Heart left ventricle (tissue), 16 donors: ENCODE measurements at regions not wholly inside any gene's neighbourhood (a gene's known extent, or its start where the extent isn't known, plus 50 kb on each side); places are given as distances from the start of the nearest gene placed in this dataset.

Experiments used
- ATAC-seq, 4 donors: fragments of 200-7000 bp; cut with Tn5 transposase; one replicate each; pipeline ENCODE4 v1.9.1; 2020 to 2022; ENCODE audit warnings: moderate library complexity in 4 of 4, mild to moderate bottlenecking in 3 of 4, moderate number of reproducible peaks in 1 of 4
- DNase-seq, 5 donors: peaks; one replicate each; pipeline ENCODE4 v3.0.0-alpha.2; 2020
- H3K27ac ChIP-seq, 12 donors: fragments of 200-600 bp; sonication (generic) in 4 of 12; one replicate each; pipeline versions ENCODE4 v1.5.0 to v1.8.0; 2016 to 2022; ENCODE audit warnings: mild to moderate bottlenecking in 2 of 12
- H3K27me3 ChIP-seq, 9 donors: fragments of 200-600 bp; sonication (generic) in 2 of 9; one replicate each; pipeline versions ENCODE4 v1.5.1 to v1.8.0; 2016 to 2022; ENCODE audit warnings: mild to moderate bottlenecking in 3 of 9
- H3K36me3 ChIP-seq, 9 donors: fragments of 200-600 bp; sonication (generic) in 2 of 9; one replicate each; pipeline versions ENCODE4 v1.5.0 to v1.8.0; 2018 to 2022; ENCODE audit warnings: mild to moderate bottlenecking in 2 of 9
- H3K4me1 ChIP-seq, 12 donors: fragments of 200-600 bp; sonication (generic) in 4 of 12; one replicate each; pipeline versions ENCODE4 v1.5.0 to v1.8.0; 2016 to 2022; ENCODE audit warnings: mild to moderate bottlenecking in 3 of 12
- H3K4me3 ChIP-seq, 12 donors: fragments of 200-600 bp; sonication (generic) in 4 of 12; one replicate each; pipeline versions ENCODE4 v1.5.0 to v1.8.0; 2017 to 2022; ENCODE audit warnings: mild to moderate bottlenecking in 9 of 12, moderate library complexity in 4 of 12
- H3K9me3 ChIP-seq, 12 donors: fragments of 200-600 bp; sonication (generic) in 4 of 12; one replicate each; pipeline versions ENCODE4 v1.5.0 to v1.8.0; 2016 to 2022; ENCODE audit warnings: mild to moderate bottlenecking in 1 of 12
- CTCF ChIP-seq, 12 donors: fragments of 200-600 bp; sonication (generic) in 4 of 12; IDR thresholded peaks; one replicate each; pipeline versions ENCODE4 v1.5.0 to v1.8.0; 2018 to 2022; ENCODE audit warnings: antibody characterized with exemption in 12 of 12, mild to moderate bottlenecking in 5 of 12
- POLR2A ChIP-seq, 2 donors: fragments of 450-650 bp; IDR thresholded peaks; one replicate each; pipeline ENCODE4 v1.6.1; 2017; ENCODE audit warnings: antibody characterized with exemption in 2 of 2, mild to moderate bottlenecking in 2 of 2, moderate library complexity in 2 of 2
- WGBS, 4 donors: extraction: QIAGEN DNeasy Blood & Tissue Kit in 2 of 4; methylation state at CpG; one replicate each; pipeline versions ENCODE4 v1.1.5 to v1.1.7; 2013 to 2018; 5-methylcytosine and 5-hydroxymethylcytosine counted together
- intact Hi-C, 10 donors: fragments of 100-400 bp; cut with DNase I; formaldehyde crosslinking; loops; one replicate each; pipeline versions ENCODE4 v1.11.1 to v1.14.2; 2022
- donor health status: ischemic (EF 13 %, LVEDD 7.1; RV severe dilation, severe dysfunction).
- donor health status: healthy with polysubstance abuse.
- donor health status: DM: no; HTN: yes; CAD: no.
- donor health status: DM: no; HTN: no; CAD: no.
- donor health status: ischemic (EF 25% LVEDD 6.9; RV normal size, moderate dysfunction).
- donor health status: ischemic (EF 25% LVEDD 5.7; RV mildly dilated, moderate dysfunction).
- donor health status: healthy.
- donor health status: DM: yes; HTN: yes; CAD: no.
- donor health status: ischemic (EF 35%, LVEDD 5.7; RV mildly dilated, moderate dysfunction).
- donor health status: nonischemic (EF 11% LVEDD 7.7; RV severe dilation, severe dysfunction).
- donor health status: DM: yes; HTN: yes; CAD: no.
- donor health status: PGD.
- donor health status: ischemic (EF 29% LVEDD 5.4; RV normal size, mild dysfunction).
- donor health status: nonischemic (EF 23%, LVEDD 6.1; RV moderate dilation, normal function).

GRCh38 chr3:113051787-113052186, 61.0 kb downstream of the GTPBP8 start:
- TF ChIP-seq CTCF (IDR thresholded peaks at IDR 0.05) (no peak), POLR2A (IDR thresholded peaks at IDR 0.05) (no peak)
- H3K27me3 ChIP-seq, result no peaks in the 10 kb centered on the region
- peaks cover 0 to 32% (median 5%) of the 10 kb centered on the region in 12 donors for H3K4me1 ChIP-seq
- no peak overlapping the region for H3K4me3 ChIP-seq
- 66 to 80% (median 67%) methylated on average over 3 of the region's 3 CpGs for WGBS, 4 donors
- H3K36me3 ChIP-seq, result no peaks in the 10 kb centered on the region
- H3K9me3 ChIP-seq, result no peaks in the 10 kb centered on the region
- ATAC-seq, result peak in 2 of 4 donors; percentile 39 to 55
- no peak for DNase-seq
- intact Hi-C loops, result loop anchor here in 9 of 10 donors (1.0 to 10.0 kb wide), 8 partner anchors 81 to 576 kb away; no protein-coding TSS in a partner anchor
- H3K27ac ChIP-seq, result peak overlapping the region in 2 of 12 donors; percentile 31 to 71

GRCh38 chr3:113053169-113053568, 62.4 kb downstream of the GTPBP8 start:
- Histone ChIP-seq H3K9me3 (no peaks in the 10 kb centered on the region), H3K27me3 (no peaks in the 10 kb centered on the region), H3K36me3 (no peaks in the 10 kb centered on the region), H3K4me1 (peaks cover 0 to 32% (median 5%) of the 10 kb centered on the region in 12 donors), H3K27ac (no peak overlapping the region), H3K4me3 (no peak overlapping the region)
- 66 to 75% (median 67%) methylated on average over 3 of the region's 3 CpGs for WGBS, 4 donors
- intact Hi-C loops, result loop anchor here in 6 of 10 donors (5.0 to 10.0 kb wide), 4 partner anchors 79 to 574 kb away; no protein-coding TSS in a partner anchor
- TF ChIP-seq POLR2A (IDR thresholded peaks at IDR 0.05), result no peak
- no peak for TF ChIP-seq CTCF (IDR thresholded peaks at IDR 0.05)
- no peak for DNase-seq
- no peak for ATAC-seq

GRCh38 chr3:113054552-113054951, 63.8 kb downstream of the GTPBP8 start:
- DNase-seq (no peak), ATAC-seq (no peak)
- intact Hi-C loops, result loop anchor here in 7 of 10 donors (2.0 to 10.0 kb wide), 5 partner anchors 78 to 573 kb away; no protein-coding TSS in a partner anchor
- Histone ChIP-seq H3K9me3 (no peaks in the 10 kb centered on the region), H3K27ac (no peak overlapping the region), H3K4me1 (peaks cover 0 to 32% (median 5%) of the 10 kb centered on the region in 12 donors), H3K36me3 (no peaks in the 10 kb centered on the region), H3K4me3 (no peak overlapping the region), H3K27me3 (no peaks in the 10 kb centered on the region)
- WGBS, 4 donors, result 0 to 46% (median 20%) methylated on average over 1 of the region's 1 CpG
- no peak for TF ChIP-seq CTCF (IDR thresholded peaks at IDR 0.05)
- no peak for TF ChIP-seq POLR2A (IDR thresholded peaks at IDR 0.05)

GRCh38 chr3:113055201-113055600, 64.4 kb downstream of the GTPBP8 start:
- no peaks in the 10 kb centered on the region for H3K27me3 ChIP-seq
- no peak overlapping the region for H3K27ac ChIP-seq
- intact Hi-C loops, result loop anchor here in 3 of 10 donors (2.0 to 10.0 kb wide), 2 partner anchors 80 to 230 kb away; no protein-coding TSS in a partner anchor
- H3K36me3 ChIP-seq, result no peaks in the 10 kb centered on the region
- H3K4me1 ChIP-seq, result peaks cover 0 to 32% (median 5%) of the 10 kb centered on the region in 12 donors
- no peak overlapping the region for H3K4me3 ChIP-seq
- no peak for TF ChIP-seq CTCF (IDR thresholded peaks at IDR 0.05)
- TF ChIP-seq POLR2A (IDR thresholded peaks at IDR 0.05), result no peak
- H3K9me3 ChIP-seq, result no peaks in the 10 kb centered on the region
- ATAC-seq (no peak), DNase-seq (no peak)
